Activated CD4-positive, CD25-positive, alpha-beta regulatory T cell treated with anti-CD3 and anti-CD28 coated beads, Interleukin-2, amount 50 U/mL, for 16 hours (primary cell): ENCODE measurements at regions not wholly inside any gene's neighbourhood (a gene's known extent, or its start where the extent isn't known, plus 50 kb on each side); places are given as distances from the start of the nearest gene placed in this dataset.
"Not testable (repeated sequence)": the region's sequence is repeated elsewhere in the genome, so short reads cannot be mapped to it uniquely, and the experiment has no call there.

Experiments
- DNase-seq: peaks from one replicate; pipeline ENCODE4 v3.0.0-alpha.2; 2020; ENCODE audit warnings: low read depth, low spot score

DNA sequence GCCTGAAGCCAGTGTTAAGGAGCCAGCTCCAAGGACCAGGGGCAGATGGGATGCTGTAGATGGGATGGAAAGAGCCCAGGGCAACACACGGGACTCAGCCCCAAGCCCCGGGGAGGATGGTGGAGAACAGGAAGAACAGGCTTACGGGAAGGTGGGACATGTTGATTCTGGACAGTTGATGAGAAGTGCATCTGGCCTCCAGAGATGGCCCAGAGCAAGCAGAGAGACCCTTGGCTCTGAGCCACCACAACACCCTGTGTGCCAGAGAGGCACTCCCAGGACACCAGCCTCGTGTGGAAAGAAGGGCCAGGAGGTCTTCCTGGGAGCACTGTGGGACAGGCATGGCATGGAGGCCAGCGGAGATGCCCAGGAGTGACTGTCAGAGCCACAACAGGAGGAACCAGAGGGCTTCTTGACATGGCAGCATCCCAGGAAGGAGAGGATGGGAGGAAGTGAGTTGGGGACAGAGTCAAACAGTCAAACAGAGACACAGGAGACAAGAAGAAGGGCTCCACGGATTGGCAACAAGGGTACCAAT, 156.3 kb upstream of the MVB12B start:
- DNase-seq, result no peak

DNA sequence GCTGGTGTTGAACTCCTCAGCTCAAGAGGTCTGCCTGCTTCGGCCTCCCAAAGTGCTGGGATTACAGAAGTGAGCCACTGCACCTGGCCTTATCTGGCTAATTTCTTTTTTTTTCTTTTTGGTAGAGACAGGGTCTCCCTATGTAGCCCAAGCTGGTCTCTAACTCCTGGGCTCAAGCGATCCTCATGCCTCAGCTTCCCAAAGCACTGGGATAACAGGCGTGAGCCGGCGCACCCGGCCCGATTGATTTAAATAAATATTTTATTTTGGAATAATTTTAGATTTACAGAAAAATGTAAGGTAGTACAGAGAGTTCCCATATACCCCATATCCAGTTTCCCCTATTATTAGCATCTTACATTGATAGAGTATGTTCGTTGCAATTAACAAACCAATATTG, 155.0 kb upstream of the MVB12B start:
- no peak for DNase-seq

GRCh38 chr9:126173401-126173800, 153.2 kb upstream of the MVB12B start:
- no peak for DNase-seq

DNA sequence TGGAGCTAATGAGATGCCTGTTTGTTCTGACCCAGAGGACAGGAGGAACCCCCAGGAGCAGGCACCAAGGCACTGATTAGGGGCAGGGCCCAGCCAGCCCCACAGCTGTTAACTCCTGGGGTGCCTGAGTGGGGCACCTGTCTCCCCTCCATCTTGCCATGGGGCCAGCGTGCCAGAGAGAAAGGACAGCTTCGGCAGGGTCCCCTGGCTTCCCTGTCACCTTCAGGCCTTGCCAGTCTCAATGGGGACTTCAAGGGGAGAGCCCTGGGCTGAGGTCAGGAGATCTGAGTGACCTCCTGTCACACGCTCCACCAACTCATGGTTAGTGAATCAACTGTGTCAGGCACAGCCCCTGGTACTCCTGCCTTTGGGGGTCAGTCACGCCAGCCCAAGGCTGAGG, 152.7 kb upstream of the MVB12B start:
- DNase-seq, result no peak

DNA sequence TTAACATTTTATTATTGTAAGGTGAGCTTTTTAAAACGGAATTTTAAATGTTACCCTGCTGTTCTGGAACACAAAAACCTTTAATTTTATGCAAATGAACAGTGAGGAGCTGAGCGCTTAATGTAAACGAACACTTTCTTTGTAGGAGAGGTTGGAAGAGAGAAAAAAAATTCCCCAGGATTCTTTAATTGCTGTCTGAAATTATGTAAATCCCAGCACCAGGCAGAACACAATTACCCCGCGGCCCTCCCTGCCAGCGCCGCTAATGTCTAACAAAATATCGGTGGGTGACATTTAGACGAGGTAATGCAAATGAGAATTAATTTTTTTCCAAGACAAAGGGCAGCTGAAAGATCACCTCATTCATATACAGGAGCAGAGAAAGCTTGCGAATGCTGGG, 143.4 kb upstream of the MVB12B start:
- DNase-seq, result no peak

- not testable (repeated sequence) for DNase-seq
Measured at GRCh38 chr9:126190994-126191393, 135.6 kb upstream of the MVB12B start.

DNA sequence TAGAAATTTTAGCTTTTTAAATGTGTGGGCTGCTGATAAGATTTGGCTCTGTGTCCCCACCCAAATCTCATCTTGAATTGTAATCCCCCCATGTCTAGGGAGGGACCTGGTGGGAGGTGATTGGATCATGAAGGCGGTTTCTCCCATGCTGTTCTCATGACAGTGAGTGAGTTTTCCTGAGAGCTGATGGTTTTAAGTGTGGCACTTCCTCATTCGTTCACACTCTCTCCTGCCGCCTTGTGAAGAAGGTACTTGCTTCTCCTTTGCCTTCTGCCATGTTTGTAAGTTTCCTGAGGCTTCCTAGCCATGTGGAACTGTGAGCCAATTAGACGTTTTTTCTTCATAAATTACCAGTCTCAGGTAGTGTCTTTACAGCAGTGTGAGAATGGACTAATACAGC, 127.8 kb upstream of the MVB12B start:
- no peak for DNase-seq

DNA sequence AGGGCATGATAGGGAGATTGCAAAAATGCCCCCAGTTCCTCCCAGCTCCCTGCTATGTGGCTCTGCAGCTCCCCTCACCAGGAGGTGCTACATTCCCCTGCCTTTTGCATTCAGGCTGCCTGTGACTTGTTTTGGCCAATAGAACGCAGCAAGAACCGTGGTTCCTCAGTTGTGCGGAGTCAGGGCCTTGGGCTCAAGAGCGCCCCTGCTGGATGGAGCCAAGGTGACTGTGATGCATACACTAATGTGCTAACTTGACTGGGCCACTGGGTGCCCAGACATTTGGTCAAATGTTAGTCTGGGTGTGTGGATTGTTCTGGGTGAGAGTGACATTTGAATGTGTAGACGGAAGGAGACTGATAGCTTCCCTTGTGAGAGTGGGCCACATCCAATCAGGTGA, 123.3 kb upstream of the MVB12B start:
- DNase-seq, result no peak

GRCh38 chr9:126204197-126204596, 122.4 kb upstream of the MVB12B start:
- DNase-seq, result no peak

DNA sequence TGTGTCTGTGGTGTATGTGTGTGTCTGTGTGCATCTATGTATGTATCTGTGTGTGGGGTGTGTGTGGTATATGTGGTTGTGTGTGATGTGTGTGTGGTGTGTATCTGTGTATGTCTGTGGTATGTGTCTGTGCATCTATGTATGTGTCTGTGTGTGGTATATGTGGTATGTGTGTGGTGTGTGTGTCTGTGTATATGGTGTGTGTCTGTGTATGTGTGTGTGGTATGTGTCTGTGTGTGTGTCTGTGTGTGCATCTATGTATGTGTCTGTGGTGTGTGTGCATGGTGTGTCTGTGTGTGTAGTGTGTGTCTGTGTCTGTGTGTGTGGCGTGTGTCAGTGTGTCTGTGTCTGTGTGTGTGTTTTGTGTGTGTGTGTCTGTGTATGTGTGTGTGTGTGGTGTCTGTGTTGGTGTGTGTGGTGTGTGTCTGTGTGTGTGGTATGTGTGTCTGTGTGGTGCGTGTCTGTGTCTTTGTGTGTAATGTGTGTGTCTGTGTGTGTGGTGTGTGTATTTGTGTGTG, 121.9 kb upstream of the MVB12B start:
- no peak for DNase-seq

- no peak for DNase-seq
Measured at GRCh38 chr9:126205265-126205664, 121.4 kb upstream of the MVB12B start.

DNA sequence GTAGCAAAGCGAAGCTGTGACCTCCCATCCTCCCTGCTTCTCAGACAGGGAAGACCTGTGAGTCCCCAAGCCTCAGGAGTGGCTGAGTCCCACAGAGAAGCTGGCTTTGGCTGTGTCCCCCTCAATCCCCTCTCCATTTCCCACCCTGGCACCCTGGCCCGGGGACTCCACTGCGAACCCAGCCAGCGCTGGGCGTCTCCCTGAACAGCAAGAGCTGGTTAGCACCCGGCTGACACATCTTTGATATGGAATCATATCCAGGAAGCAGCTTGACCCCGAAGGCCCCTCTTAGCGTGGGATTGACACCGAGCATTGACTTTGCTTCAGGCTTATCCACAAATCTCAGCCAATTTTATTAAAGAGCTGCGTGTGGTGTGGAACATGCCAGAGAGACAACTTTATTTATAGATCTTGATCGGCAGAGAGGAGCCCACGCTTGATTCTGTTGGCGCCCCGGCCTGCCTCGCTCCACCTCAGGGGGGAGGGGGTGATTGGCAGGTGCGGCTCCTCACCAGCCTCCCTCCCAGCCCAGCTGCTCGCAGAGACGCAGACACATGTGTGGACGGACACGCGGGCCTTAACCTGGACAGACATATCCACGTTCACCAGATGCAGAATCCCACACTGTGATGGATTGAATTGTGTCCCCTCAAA, 120.7 kb upstream of the MVB12B start:
- no peak for DNase-seq

GRCh38 chr9:126207256-126207655, 119.4 kb upstream of the MVB12B start:
- DNase-seq, result no peak

DNA sequence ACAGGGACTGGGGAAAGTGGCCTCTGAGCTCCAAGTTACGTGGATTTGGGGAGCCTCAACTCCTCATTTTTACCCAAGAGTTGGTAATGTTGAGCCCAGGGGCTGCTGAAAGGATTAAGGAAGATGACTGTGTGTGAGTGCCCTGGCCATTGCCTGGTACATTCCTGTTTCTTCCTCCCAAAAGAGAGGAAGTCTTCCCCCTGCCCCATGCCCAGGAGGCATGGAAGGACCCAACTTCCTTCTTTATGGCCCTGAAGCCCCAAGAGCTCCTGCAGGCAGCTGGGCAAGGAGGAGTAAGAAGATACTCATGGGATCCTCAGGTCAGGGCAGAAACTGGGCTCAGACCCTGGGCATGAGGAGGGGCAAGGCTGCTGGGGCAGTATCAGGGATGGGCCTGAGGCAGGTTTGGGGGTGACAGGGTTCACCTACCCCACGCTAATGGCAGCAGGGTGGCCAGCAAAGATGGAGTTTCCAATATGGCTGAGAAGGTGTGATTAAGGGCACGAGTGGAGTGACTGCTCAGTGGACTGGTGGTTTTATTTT, 118.3 kb upstream of the MVB12B start:
- DNase-seq, result no peak

GRCh38 chr9:126211441-126212074, 115.1 kb upstream of the MVB12B start:
- no peak for DNase-seq

- no peak for DNase-seq
Measured at GRCh38 chr9:126215486-126215885, 111.1 kb upstream of the MVB12B start.

GRCh38 chr9:126216826-126217225, 109.8 kb upstream of the MVB12B start:
- DNase-seq, result no peak

- no peak for DNase-seq
Measured at GRCh38 chr9:126217250-126217653, 109.4 kb upstream of the MVB12B start.

GRCh38 chr9:126217797-126218196, 108.8 kb upstream of the MVB12B start:
- no peak for DNase-seq

DNA sequence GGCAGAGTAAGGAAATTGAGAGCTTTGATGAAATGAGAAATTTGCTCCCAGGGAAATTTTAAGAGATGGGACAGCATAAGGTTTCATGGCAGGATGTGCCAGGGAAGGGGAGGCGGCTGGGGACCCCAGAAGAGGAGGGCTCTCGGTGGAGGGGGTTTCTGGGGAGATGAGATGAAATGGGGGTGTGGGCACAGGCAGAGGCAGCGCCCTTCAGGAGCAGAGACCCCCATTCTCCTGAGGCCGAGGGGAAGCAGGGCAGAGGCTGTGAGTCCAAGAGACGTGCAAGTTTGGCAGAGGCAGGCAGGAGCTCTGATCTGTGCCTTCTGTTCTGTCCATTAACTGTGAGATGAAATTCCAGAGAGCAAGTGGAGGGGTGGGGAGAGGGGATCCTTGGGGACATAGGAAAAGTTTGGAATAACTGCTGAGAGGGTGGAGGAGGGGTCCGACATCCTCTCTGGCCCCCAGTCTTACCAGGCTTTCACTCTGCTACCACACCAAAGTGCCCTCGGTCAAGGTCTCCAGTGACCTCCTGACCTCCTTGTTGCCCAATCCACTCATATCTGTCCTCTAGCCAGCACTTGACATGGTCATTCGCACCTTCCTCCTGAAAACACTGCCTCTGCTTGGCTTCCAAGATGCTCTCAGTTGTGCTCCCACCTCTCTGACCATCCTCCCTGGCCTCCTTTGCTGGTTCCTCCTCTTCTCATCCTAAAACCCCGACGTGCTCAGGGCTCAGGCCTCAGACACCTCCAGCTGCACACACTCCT, 108.1 kb upstream of the MVB12B start:
- no peak for DNase-seq

GRCh38 chr9:126219166-126219565, 107.5 kb upstream of the MVB12B start:
- no peak for DNase-seq

DNA sequence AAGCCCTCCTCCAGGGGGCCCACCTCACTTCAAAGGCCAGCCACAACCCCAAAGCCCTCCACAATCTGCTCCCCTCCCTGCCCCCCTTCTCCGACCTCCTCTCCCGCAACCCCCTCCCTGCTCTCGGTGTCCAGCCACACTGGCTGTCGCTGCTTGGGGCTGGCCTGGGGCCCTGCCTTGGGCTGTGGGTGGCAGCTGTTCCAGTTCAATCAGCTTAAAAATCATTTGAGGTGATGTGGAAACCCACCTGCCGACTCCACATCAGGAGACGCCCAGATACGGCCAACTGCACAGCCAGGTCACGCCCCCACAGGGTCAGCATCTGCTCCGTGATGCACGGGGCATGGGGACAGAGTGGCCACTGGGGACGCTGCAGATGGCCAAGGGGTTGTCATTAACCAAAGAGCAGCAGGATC, 107.0 kb upstream of the MVB12B start:
- no peak for DNase-seq
